Thoracic aorta (tissue), 2 donors: ENCODE measurements at regions not wholly inside any gene's neighbourhood (a gene's known extent, or its start where the extent isn't known, plus 50 kb on each side); places are given as distances from the start of the nearest gene placed in this dataset.

Source experiments
- ATAC-seq: fragments of 150-250 bp; one replicate; pipeline ENCODE4 v1.8.0; 2017; ENCODE audit warnings: low read depth; ENCODE audit not compliant: insufficient number of reproducible peaks, low FRiP score
- DNase-seq: peaks from one replicate; pipeline ENCODE4 v3.0.0-alpha.2; 2020; ENCODE audit warnings: low spot score
- H3K27ac ChIP-seq, 2 donors: fragments of 200-600 bp; sonication (generic); 1 replicate in 1 of 2; 2 replicates in 1 of 2; pipeline ENCODE4 v1.5.1; 2016; ENCODE audit warnings: mild to moderate bottlenecking in 2 of 2, moderate library complexity in 2 of 2
- H3K27me3 ChIP-seq: fragments of 200-600 bp; sonication (generic); replicated peaks from 2 replicates; pipeline ENCODE4 v1.6.0; 2016; ENCODE audit warnings: mild to moderate bottlenecking; ENCODE audit not compliant: insufficient read depth
- H3K36me3 ChIP-seq: fragments of 200-600 bp; sonication (generic); one replicate; pipeline ENCODE4 v1.5.1; 2016
- H3K4me1 ChIP-seq, 2 donors: fragments of 200-600 bp; sonication (generic); 1 replicate in 1 of 2; 2 replicates in 1 of 2; pipeline versions ENCODE4 v1.5.1 to v1.6.0; 2016; ENCODE audit warnings: low read depth in 2 of 2, mild to moderate bottlenecking in 1 of 2; ENCODE audit not compliant: control insufficient read depth in 1 of 2
- H3K4me3 ChIP-seq: fragments of 200-600 bp; sonication (generic); 2 replicates; pipeline ENCODE4 v1.5.1; 2016; ENCODE audit warnings: mild to moderate bottlenecking
- H3K9me3 ChIP-seq: fragments of 200-600 bp; sonication (generic); 2 replicates; pipeline ENCODE4 v1.5.1; 2016
- CTCF ChIP-seq: fragments of 200-600 bp; sonication (generic); IDR thresholded peaks from one replicate; pipeline ENCODE4 v1.5.1; 2019; ENCODE audit warnings: antibody characterized with exemption

GRCh38 chr4:89572224-89572858 is 264.6 kb downstream of the SNCA start:
- DNase-seq (no peak), ATAC-seq (no peak)
- TF ChIP-seq CTCF: no peak
- no peak overlapping the region for H3K27ac ChIP-seq
- H3K4me1 ChIP-seq: no peaks in the 10 kb centered on the region
- no peaks in the 10 kb centered on the region for H3K9me3 ChIP-seq
- no peak overlapping the region for H3K4me3 ChIP-seq
- no peaks in the 10 kb centered on the region for H3K36me3 ChIP-seq
- no peaks in the 10 kb centered on the region for H3K27me3 ChIP-seq

DNA sequence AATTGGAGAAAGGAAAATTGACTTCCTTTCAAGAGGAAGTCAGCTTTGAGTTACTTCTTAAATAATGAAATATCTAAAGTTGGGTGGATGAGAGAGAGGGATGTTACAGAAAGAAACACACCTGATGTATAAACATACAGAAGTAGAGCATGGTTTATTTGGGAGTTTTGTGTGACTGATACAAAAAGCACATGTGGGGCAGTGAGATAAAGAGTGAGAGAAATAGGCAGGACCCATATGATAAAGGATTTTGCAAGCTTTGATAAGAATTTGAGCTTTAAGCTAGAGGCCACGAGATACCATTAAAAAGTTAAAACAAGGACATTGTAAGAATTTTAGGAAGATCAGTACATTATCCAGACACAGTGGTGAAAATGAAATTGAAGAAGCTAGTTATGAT is 263.3 kb upstream of the GPRIN3 start:
- Histone ChIP-seq H3K4me1 (no peaks in the 10 kb centered on the region), H3K4me3 (no peak overlapping the region), H3K27ac (no peak overlapping the region), H3K9me3 (no peaks in the 10 kb centered on the region), H3K36me3 (no peaks in the 10 kb centered on the region), H3K27me3 (no peaks in the 10 kb centered on the region)
- TF ChIP-seq CTCF: no peak
- ATAC-seq (no peak), DNase-seq (no peak)

DNA sequence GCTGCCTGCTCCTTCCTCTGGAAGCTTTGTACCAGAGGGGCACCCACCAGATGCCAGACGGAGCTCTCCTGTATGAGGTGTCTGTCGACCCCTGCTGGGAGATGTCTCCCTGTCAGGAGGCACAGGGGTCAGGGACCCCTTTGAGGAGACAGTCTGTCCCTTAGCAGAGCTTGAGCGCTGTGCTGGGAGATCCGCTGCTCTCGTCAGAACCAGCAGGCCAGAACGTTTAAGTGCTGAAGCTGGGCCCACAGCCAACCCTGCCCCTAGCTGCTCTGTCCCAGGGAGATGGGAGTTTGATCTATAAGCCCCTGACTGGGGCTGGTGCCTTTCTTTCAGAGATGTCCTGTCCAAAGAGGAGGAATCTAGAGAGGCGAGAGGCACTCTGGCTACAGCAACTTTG is 260.3 kb upstream of the GPRIN3 start:
- ATAC-seq (no peak), DNase-seq (no peak)
- Histone ChIP-seq H3K27ac (no peak overlapping the region), H3K9me3 (no peaks in the 10 kb centered on the region), H3K36me3 (no peaks in the 10 kb centered on the region), H3K4me3 (no peak overlapping the region), H3K27me3 (no peaks in the 10 kb centered on the region), H3K4me1 (no peaks in the 10 kb centered on the region)
- no peak for TF ChIP-seq CTCF

GRCh38 chr4:89563431-89563830 is 255.8 kb upstream of the GPRIN3 start:
- no peak for TF ChIP-seq CTCF
- no peak overlapping the region for H3K27ac ChIP-seq
- no peaks in the 10 kb centered on the region for H3K27me3 ChIP-seq
- ATAC-seq: no peak
- H3K4me1 ChIP-seq: no peaks in the 10 kb centered on the region
- no peaks in the 10 kb centered on the region for H3K9me3 ChIP-seq
- no peak overlapping the region for H3K4me3 ChIP-seq
- DNase-seq: no peak
- H3K36me3 ChIP-seq: no peaks in the 10 kb centered on the region

DNA sequence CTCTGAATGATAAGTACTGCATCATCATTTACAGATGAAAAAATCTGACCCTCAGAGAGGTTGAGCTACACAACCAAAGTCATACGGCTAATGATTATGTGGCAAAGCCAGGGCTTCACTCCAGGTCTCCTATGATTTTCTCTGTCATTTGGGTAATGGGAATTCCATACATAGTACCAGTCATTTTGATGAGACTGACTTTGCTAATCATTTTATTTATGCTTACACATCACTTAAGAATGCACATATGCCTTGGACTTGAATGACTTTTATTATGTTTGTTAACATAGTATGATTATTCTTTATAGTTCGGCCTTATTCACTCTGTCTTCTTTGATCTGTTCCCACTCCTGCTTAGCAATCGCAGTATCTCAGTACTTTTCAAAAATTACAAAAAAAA is 255.1 kb upstream of the GPRIN3 start:
- no peak for TF ChIP-seq CTCF
- Histone ChIP-seq H3K4me1 (no peaks in the 10 kb centered on the region), H3K36me3 (no peaks in the 10 kb centered on the region), H3K27me3 (no peaks in the 10 kb centered on the region), H3K9me3 (no peaks in the 10 kb centered on the region), H3K27ac (no peak overlapping the region), H3K4me3 (no peak overlapping the region)
- DNase-seq (no peak), ATAC-seq (no peak)
